B cell (primary cell): ENCODE measurements at regions not wholly inside any gene's neighbourhood (a gene's known extent, or its start where the extent isn't known, plus 50 kb on each side); places are given as distances from the start of the nearest gene placed in this dataset.

Source experiments
- ATAC-seq: fragments of 200-7000 bp; cut with Tn5 transposase; one replicate; pipeline ENCODE4 v1.10.0; 2021; ENCODE audit warnings: low read depth, mild to moderate bottlenecking, moderate number of reproducible peaks, moderate library complexity
- CTCF ChIA-PET: fragments of 350-600 bp; sonication (Branson Sonifier 250); formaldehyde crosslinking; loops from one replicate; lab custom pipeline; 2021; ENCODE audit warnings: antibody characterized with exemption, inconsistent platforms; lab: Charles Lee
- POLR2A ChIA-PET: fragments of 350-600 bp; sonication (Branson Sonifier 250); formaldehyde crosslinking; loops from one replicate; lab custom pipeline; 2021; ENCODE audit warnings: antibody characterized with exemption; lab: Charles Lee
- DNase-seq: peaks from one replicate; pipeline ENCODE4 v3.0.0; 2013
- H2AFZ ChIP-seq: 2 replicates; pipeline ENCODE4 v1.6.1; 2012; ENCODE audit warnings: mild to moderate bottlenecking, low read depth, low read length; ENCODE audit not compliant: insufficient read depth, poor library complexity, severe bottlenecking
- H3K27ac ChIP-seq, 2 donors: 1 replicate in 1 of 2; 2 replicates in 1 of 2; pipeline ENCODE4 v1.5.1; 2012 to 2013; ENCODE audit warnings: low read length in 2 of 2, mild to moderate bottlenecking in 2 of 2, moderate library complexity in 1 of 2
- H3K27me3 ChIP-seq, 4 experiments: fragments of 200-600 bp in 1 of 4; sonication (generic) in 1 of 4; replicated peaks in 1 of 4; 1 replicate in 2 of 4; 2 replicates in 2 of 4; pipeline versions ENCODE4 v1.6.1 to v1.7.0; 2013 to 2016; ENCODE audit warnings: low read length in 3 of 4, mild to moderate bottlenecking in 2 of 4, mixed read lengths in 1 of 4, moderate library complexity in 1 of 4; ENCODE audit not compliant: insufficient read depth in 4 of 4, control insufficient read depth in 3 of 4; ENCODE audit errors: control extremely low read depth in 1 of 4
- H3K36me3 ChIP-seq, 2 experiments: replicated peaks in 1 of 2; 1 replicate in 1 of 2; 2 replicates in 1 of 2; pipeline versions ENCODE4 v1.6.1 to v1.7.1; 2013; ENCODE audit warnings: low read length in 1 of 2; ENCODE audit not compliant: insufficient read depth in 2 of 2, control insufficient read depth in 1 of 2; ENCODE audit errors: control extremely low read depth in 1 of 2, extremely low read depth in 1 of 2
- H3K4me1 ChIP-seq, 2 donors: fragments of 200-600 bp in 1 of 2; sonication (generic) in 1 of 2; 1 replicate in 1 of 2; 2 replicates in 1 of 2; pipeline versions ENCODE4 v1.5.1 to v1.6.1; 2013 to 2017; ENCODE audit warnings: low read length in 2 of 2; ENCODE audit not compliant: control insufficient read depth in 2 of 2, insufficient read depth in 2 of 2
- H3K4me2 ChIP-seq: replicated peaks from 2 replicates; pipeline ENCODE3; 2012; ENCODE audit warnings: mild to moderate bottlenecking, low read depth, low read length; ENCODE audit not compliant: poor library complexity, severe bottlenecking
- H3K4me3 ChIP-seq, 5 experiments: fragments of 200-600 bp in 1 of 5; sonication (generic) in 1 of 5; 1 replicate in 3 of 5; 2 replicates in 2 of 5; pipeline versions ENCODE4 v1.5.1 to v1.7.0; 2011 to 2016; ENCODE audit warnings: low read length in 4 of 5, mild to moderate bottlenecking in 4 of 5, low read depth in 2 of 5, control low read depth in 1 of 5, moderate library complexity in 1 of 5; ENCODE audit not compliant: insufficient read depth in 1 of 5; ENCODE audit errors: control extremely low read depth in 1 of 5, extremely low read depth in 1 of 5
- H3K79me2 ChIP-seq: fragments of 200-600 bp; sonication (generic); one replicate; pipeline ENCODE4 v1.6.0; 2016; ENCODE audit warnings: low read length; ENCODE audit not compliant: control insufficient read depth, insufficient read depth
- H3K9ac ChIP-seq: fragments of 200-600 bp; sonication (generic); 2 replicates; pipeline ENCODE4 v1.6.1; 2017; ENCODE audit warnings: mild to moderate bottlenecking, low read length, moderate library complexity
- H3K9me3 ChIP-seq, 3 donors: one replicate each; pipeline versions ENCODE4 v1.6.1 to v1.7.1; 2013; ENCODE audit warnings: low read length in 2 of 3; ENCODE audit not compliant: control insufficient read depth in 2 of 3, insufficient read depth in 1 of 3; ENCODE audit errors: control extremely low read depth in 1 of 3
- H4K20me1 ChIP-seq: 2 replicates; pipeline ENCODE4 v1.6.0; 2012; ENCODE audit warnings: mild to moderate bottlenecking, low read length; ENCODE audit not compliant: insufficient read depth, control insufficient read depth, poor library complexity, severe bottlenecking
- H3K27ac Mint-ChIP-seq: one replicate; pipeline ENCODE4 v1.8.0; 2021; ENCODE audit warnings: mixed read lengths
- H3K27me3 Mint-ChIP-seq: one replicate; pipeline ENCODE4 v1.8.0; 2021; ENCODE audit warnings: mixed read lengths
- H3K4me1 Mint-ChIP-seq: one replicate; pipeline ENCODE4 v1.8.0; 2021; ENCODE audit warnings: mixed read lengths
- H3K4me3 Mint-ChIP-seq: one replicate; pipeline ENCODE4 v1.8.0; 2021; ENCODE audit warnings: mixed read lengths
- H3K9me3 Mint-ChIP-seq: one replicate; pipeline ENCODE4 v1.8.0; 2022; ENCODE audit warnings: mixed read lengths; ENCODE audit not compliant: insufficient read depth
- EZH2 ChIP-seq: IDR thresholded peaks from 2 replicates; pipeline ENCODE4 v1.6.1; 2012; ENCODE audit warnings: borderline replicate concordance, low read depth, mild to moderate bottlenecking, moderate library complexity, low read length; ENCODE audit not compliant: insufficient read depth, poor library complexity, severe bottlenecking
- WGBS: methylation state at CpG from one replicate; pipeline ENCODE4 v1.1.5; 2013; ENCODE audit warnings: missing lambda C conversion rate; ENCODE audit not compliant: insufficient coverage; 5-methylcytosine and 5-hydroxymethylcytosine counted together
- intact Hi-C: fragments of 100-400 bp; cut with micrococcal nuclease; formaldehyde crosslinking; loops from one replicate; pipeline ENCODE4 v1.10.0; 2022
- TF ChIP-seq, protein P1 (sequence below): fragments of 200-600 bp; IDR thresholded peaks from one replicate; pipeline ENCODE4 v1.8.0; 2022; ENCODE audit warnings: antibody characterized with exemption, mild to moderate bottlenecking

DNA sequence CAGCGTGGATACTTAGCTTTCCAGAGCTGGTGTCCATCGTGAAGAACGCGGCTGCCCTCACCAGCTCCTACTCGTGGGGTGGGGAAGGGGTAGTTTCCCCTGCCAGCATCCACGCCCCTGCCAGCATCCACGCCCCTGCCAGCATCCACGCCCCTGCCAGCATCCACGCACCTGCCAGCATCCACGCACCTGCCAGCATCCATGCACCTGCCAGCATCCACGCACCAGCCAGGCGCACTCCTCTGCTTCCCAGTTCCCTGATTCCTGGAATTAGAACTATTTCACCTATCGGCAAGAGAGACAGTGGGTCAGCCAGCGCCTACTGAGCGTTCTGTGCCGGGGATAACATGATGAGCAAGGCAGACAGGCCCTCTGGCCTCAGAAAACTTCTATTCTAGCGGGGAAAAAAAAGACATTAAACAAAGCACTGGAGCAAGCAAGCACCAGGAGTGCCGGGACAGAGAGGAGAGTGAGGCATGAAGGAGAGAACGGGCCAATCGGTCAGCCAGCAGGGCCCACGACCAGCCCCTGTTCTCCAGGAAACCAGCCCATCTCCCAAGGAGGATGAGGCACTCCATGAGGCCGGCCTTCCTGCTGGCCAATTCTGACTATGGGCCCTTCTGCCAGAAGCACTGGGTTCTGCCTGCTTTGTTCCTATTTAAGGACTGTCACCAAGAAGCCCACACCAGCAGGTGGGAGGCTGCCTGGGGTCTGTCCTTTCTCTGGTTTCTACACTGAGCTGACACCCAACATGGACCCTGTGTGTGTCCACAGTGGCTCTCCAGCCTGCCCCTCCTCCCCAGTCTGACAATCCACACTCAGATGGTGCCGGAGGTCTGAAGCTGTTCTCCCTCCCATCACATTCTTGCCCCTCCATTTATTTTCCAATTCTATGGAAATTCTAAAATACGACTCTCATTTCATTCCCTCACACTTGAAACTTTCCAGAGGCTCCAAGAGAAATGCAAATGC is 78.4 kb upstream of the SALL3 start:
- Histone ChIP-seq H3K27me3 (no peaks in the 10 kb centered on the region), H3K79me2 (no peaks in the 10 kb centered on the region), H3K36me3 (no peaks in the 10 kb centered on the region), H3K4me2 (no peak overlapping the region), H3K27ac (no peak overlapping the region), H4K20me1 (no peaks in the 10 kb centered on the region), H2AFZ (no peak overlapping the region), H3K4me1 (no peaks in the 10 kb centered on the region), H3K9me3 (peaks cover 0 to 42% (median 0%) of the 10 kb centered on the region in 3 donors), H3K9ac (no peak overlapping the region), H3K4me3 (no peak overlapping the region)
- ChIA-PET CTCF (no interaction called here), POLR2A (no interaction called here)
- DNase-seq, result no peak
- Mint-ChIP-seq H3K4me1 (no peaks in the 10 kb centered on the region), H3K27ac (no peak overlapping the region), H3K9me3 (peaks cover 5% of the 10 kb centered on the region), H3K4me3 (no peak overlapping the region), H3K27me3 (peaks cover 7% of the 10 kb centered on the region)
- ATAC-seq, result no peak
- intact Hi-C loops, result no loop called here
- no peak for TF ChIP-seq EZH2
- TF ChIP-seq, protein P1, sequence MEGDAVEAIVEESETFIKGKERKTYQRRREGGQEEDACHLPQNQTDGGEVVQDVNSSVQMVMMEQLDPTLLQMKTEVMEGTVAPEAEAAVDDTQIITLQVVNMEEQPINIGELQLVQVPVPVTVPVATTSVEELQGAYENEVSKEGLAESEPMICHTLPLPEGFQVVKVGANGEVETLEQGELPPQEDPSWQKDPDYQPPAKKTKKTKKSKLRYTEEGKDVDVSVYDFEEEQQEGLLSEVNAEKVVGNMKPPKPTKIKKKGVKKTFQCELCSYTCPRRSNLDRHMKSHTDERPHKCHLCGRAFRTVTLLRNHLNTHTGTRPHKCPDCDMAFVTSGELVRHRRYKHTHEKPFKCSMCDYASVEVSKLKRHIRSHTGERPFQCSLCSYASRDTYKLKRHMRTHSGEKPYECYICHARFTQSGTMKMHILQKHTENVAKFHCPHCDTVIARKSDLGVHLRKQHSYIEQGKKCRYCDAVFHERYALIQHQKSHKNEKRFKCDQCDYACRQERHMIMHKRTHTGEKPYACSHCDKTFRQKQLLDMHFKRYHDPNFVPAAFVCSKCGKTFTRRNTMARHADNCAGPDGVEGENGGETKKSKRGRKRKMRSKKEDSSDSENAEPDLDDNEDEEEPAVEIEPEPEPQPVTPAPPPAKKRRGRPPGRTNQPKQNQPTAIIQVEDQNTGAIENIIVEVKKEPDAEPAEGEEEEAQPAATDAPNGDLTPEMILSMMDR, result no peak
- WGBS, result 86% methylated on average over 22 of the region's 24 CpGs
